K562 (cell line): ENCODE measurements at regions not wholly inside any gene's neighbourhood (a gene's known extent, or its start where the extent isn't known, plus 50 kb on each side); places are given as distances from the start of the nearest gene placed in this dataset.

ENCODE experiments used
- ATAC-seq: fragments of 200-7000 bp; cut with Tn5 transposase; 3 replicates; pipeline ENCODE4 v1.9.1; 2020; ENCODE audit warnings: moderate library complexity
- BruUV-seq: library from RNA; stranded (reverse); fragments of 400-500 nt; replicated peaks from 2 replicates; lab custom pipeline; 2021; lab: Mats Ljungman, UMichigan
- CTCF ChIA-PET: fragments of 300-600 bp; formaldehyde crosslinking; extraction: SDS; loops from one replicate; lab custom pipeline; 2021; ENCODE audit warnings: low intra/inter-chr PET ratio; lab: Yijun Ruan, JAX
- POLR2A ChIA-PET: fragments of 300-600, 350-650 bp; sonication (Branson Sonifier 250); formaldehyde crosslinking; extraction: SDS; loops from one replicate; lab custom pipeline; 2021; ENCODE audit warnings: antibody characterized with exemption, inconsistent platforms; lab: Yijun Ruan, JAX
- DNase-seq, 4 experiments: peaks; one replicate each; pipeline versions ENCODE4 v3.0.0 to v3.0.0-alpha.2; 2011 to 2018; ENCODE audit warnings: low spot score in 3 of 4, mixed read lengths in 3 of 4; ENCODE audit errors: extremely low read depth in 1 of 4
- FAIRE-seq: peaks from 2 replicates; lab custom pipeline; 2011; peaks lifted over from hg19 to GRCh38; lab: Jason Lieb, UNC
- H2AFZ ChIP-seq: 2 replicates; pipeline ENCODE4 v1.6.0; 2011; ENCODE audit warnings: low read depth, low read length, control low read depth, inconsistent platforms
- H3K27ac ChIP-seq: fragments of 200-600 bp; 3 replicates; pipeline ENCODE4 v1.8.0; 2011; ENCODE audit warnings: low read depth, mild to moderate bottlenecking, control low read depth, inconsistent platforms, low read length, moderate library complexity, mixed read lengths; ENCODE audit errors: extremely low read depth
- H3K27me3 ChIP-seq, 2 experiments: fragments of 300-600 bp in 1 of 2; 2 replicates in 1 of 2; 3 replicates in 1 of 2; pipeline versions ENCODE4 v1.6.0 to v1.8.0; 2011; ENCODE audit warnings: inconsistent platforms in 2 of 2, low read length in 2 of 2, mild to moderate bottlenecking in 1 of 2, mixed read lengths in 1 of 2, moderate library complexity in 1 of 2; ENCODE audit not compliant: control insufficient read depth in 2 of 2, insufficient read depth in 2 of 2
- H3K36me3 ChIP-seq: fragments of 300-600 bp; 3 replicates; pipeline ENCODE4 v1.8.0; 2011; ENCODE audit warnings: mild to moderate bottlenecking, low read length, inconsistent platforms; ENCODE audit not compliant: control insufficient read depth, insufficient read depth
- H3K4me1 ChIP-seq, 2 experiments: fragments of 200-600 bp in 1 of 2; replicated peaks in 1 of 2; 2 replicates in 1 of 2; 3 replicates in 1 of 2; pipeline versions ENCODE4 v1.5.1 to v1.8.0; 2011; ENCODE audit warnings: inconsistent platforms in 2 of 2, low read length in 2 of 2, mild to moderate bottlenecking in 1 of 2, mixed read lengths in 1 of 2, moderate library complexity in 1 of 2; ENCODE audit not compliant: control insufficient read depth in 2 of 2, insufficient read depth in 2 of 2
- H3K4me2 ChIP-seq: 2 replicates; pipeline ENCODE4 v1.6.1; 2011; ENCODE audit warnings: low read length, control low read depth, inconsistent platforms, mixed read lengths; ENCODE audit not compliant: insufficient read depth
- H3K4me3 ChIP-seq: fragments of 200-600 bp; sonication (generic), shearing (Covaris generic); 2 replicates; pipeline ENCODE4 v1.5.1; 2016; ENCODE audit warnings: control low read depth, inconsistent platforms
- H3K79me2 ChIP-seq: fragments of 200-600 bp; 3 replicates; pipeline ENCODE4 v1.8.0; 2011; ENCODE audit warnings: low read length, inconsistent platforms; ENCODE audit not compliant: control insufficient read depth, insufficient read depth
- H3K9ac ChIP-seq, 2 experiments: 2 replicates each; pipeline versions ENCODE4 v1.6.0 to v1.6.1; 2011; ENCODE audit warnings: low read depth in 2 of 2, low read length in 2 of 2, control low read depth in 1 of 2, inconsistent platforms in 1 of 2, mild to moderate bottlenecking in 1 of 2, mixed read lengths in 1 of 2; ENCODE audit not compliant: insufficient read depth in 1 of 2
- H3K9me1 ChIP-seq: one replicate; pipeline ENCODE4 v1.6.0; 2011; ENCODE audit warnings: inconsistent platforms, mild to moderate bottlenecking, low read length, moderate library complexity; ENCODE audit not compliant: control insufficient read depth, insufficient read depth
- H3K9me3 ChIP-seq: replicated peaks from 2 replicates; pipeline ENCODE4 v1.5.1; 2011; ENCODE audit warnings: low read depth, low read length, inconsistent platforms; ENCODE audit not compliant: control insufficient read depth, insufficient read depth
- H4K20me1 ChIP-seq: replicated peaks from 2 replicates; pipeline ENCODE4 v1.6.1; 2011; ENCODE audit warnings: low read length, inconsistent platforms, mixed read lengths; ENCODE audit not compliant: control insufficient read depth, insufficient read depth
- CBX3 ChIP-seq, 2 experiments: IDR thresholded peaks; 1 replicate in 1 of 2; 2 replicates in 1 of 2; pipeline ENCODE4 v1.6.1; 2012; ENCODE audit warnings: inconsistent platforms in 2 of 2, low read length in 2 of 2, borderline replicate concordance in 1 of 2, control low read depth in 1 of 2
- PTRF ChIP-seq: fragments of 450-650 bp; IDR thresholded peaks from 2 replicates; pipeline ENCODE4 v1.6.1; 2016; ENCODE audit warnings: mild to moderate bottlenecking, missing genetic modification characterization, missing compliant biosample characterization
- SMAD4 ChIP-seq: fragments of 250-450 bp; sonication (Bioruptor Pico); conservative IDR thresholded peaks from 2 replicates; pipeline ENCODE4 v1.8.0; 2021; ENCODE audit warnings: inconsistent platforms, mild to moderate bottlenecking, moderate library complexity
- TAF9B ChIP-seq: fragments of 450-650 bp; IDR thresholded peaks from 2 replicates; pipeline ENCODE4 v1.6.1; 2018; ENCODE audit warnings: mild to moderate bottlenecking; ENCODE audit not compliant: partially characterized antibody
- XRCC4 ChIP-seq: IDR thresholded peaks from one replicate; pipeline ENCODE4 v1.6.1; 2011; ENCODE audit not compliant: insufficient read depth, insufficient read length; ENCODE audit errors: extremely low read depth
- ZNF444 ChIP-seq: fragments of 250-450 bp; sonication (Bioruptor Pico); IDR thresholded peaks from 2 replicates; pipeline ENCODE4 v1.4.0; 2020; ENCODE audit warnings: mild to moderate bottlenecking, moderate library complexity
- ZSCAN29 ChIP-seq: fragments of 450-650 bp; IDR thresholded peaks from 2 replicates; pipeline ENCODE4 v1.6.1; 2017
- WGBS: fragments of 100-300 bp; shearing (Covaris generic); methylation state at CpG from one replicate; pipeline ENCODE4 v1.1.6; 2016; ENCODE audit warnings: low coverage, mixed read lengths; ENCODE audit not compliant: insufficient coverage; ENCODE audit errors: missing lambda C conversion rate; 5-methylcytosine and 5-hydroxymethylcytosine counted together
- in situ Hi-C: fragments of 300-500 bp; cut with MboI; formaldehyde crosslinking; loops from 4 replicates; pipeline ENCODE4 v1.15.0; 2018; ENCODE audit warnings: inconsistent platforms, mixed read lengths
- intact Hi-C: fragments of 100-400 bp; cut with micrococcal nuclease; formaldehyde crosslinking; loops from 2 replicates; pipeline ENCODE4 v1.14.2; 2022

DNA sequence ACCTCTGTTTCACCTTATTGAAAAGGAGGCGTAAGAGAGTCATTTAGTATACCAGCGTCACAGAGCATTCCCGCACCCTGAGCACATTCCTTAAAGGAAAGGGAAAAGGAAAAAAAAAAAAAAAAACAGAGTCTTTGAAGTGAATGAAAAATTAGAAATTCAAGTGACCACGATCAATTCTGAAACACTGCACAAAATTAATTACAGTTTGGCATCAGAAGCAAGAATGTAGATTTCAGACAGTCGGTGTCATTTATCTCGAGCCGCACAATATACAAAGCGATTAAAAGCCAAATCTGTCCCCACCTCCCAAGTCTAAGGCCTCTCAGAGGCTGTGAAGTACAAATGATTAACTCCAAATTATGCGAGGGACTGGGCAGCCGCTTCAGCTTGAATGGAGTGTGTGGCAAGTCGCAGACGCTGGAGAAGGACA lies 173.7 kb upstream of the ZNF507 start:
- Histone ChIP-seq H3K27ac (no peak overlapping the region), H3K4me3 (no peak overlapping the region), H4K20me1 (no peaks in the 10 kb centered on the region), H3K9me1 (no peaks in the 10 kb centered on the region), H3K36me3 (no peaks in the 10 kb centered on the region), H3K9ac (no peak overlapping the region), H3K4me1 (no peaks in the 10 kb centered on the region), H3K27me3 (no peaks in the 10 kb centered on the region; a peak in 1 of 5 replicates), H3K79me2 (no peaks in the 10 kb centered on the region), H3K9me3 (no peaks in the 10 kb centered on the region), H3K4me2 (no peak overlapping the region), H2AFZ (no peak overlapping the region)
- DNase-seq (no peak), FAIRE-seq (no peak), ATAC-seq (no peak)
- ChIA-PET CTCF (no interaction called here), POLR2A (interaction anchor here (0.6 kb wide), 1 partner anchor 480 kb away, joined by 3 read pairs; no protein-coding TSS in a partner anchor)
- 0% methylated on average over 12 of the region's 12 CpGs for WGBS
- TF ChIP-seq SMAD4 (no peak), XRCC4 (no peak)
- intact Hi-C loops (no loop called here), in situ Hi-C loops (no loop called here)
- BruUV-seq: no TSS peak

DNA sequence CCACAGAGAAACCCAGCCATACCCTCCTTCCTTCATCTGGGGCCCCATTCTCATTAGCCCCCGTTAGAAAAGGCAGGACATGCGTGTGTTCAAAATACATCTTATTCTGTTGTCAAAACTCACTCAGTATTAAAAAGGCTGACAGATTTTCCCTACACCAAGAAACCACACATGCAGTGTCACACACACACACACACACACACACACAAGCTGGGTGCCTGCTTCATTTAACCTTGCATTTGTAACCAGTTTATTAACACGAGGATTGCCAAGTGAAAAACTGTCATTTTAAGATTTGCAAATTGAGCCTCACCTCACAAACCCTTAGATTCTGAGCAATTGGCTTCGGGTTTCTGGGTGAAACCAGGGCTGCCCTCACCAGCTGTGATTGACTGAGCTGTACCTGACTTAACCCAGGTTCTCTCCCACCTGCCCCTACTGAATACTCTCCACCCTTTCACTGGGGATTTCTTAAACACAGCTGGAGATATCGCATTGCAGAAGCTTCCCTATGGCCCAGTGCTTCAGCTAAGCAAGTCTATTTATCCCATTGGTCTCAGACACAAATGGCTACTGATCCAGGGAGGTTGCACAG lies 172.7 kb upstream of the ZNF507 start:
- H3K27me3 ChIP-seq: no peaks in the 10 kb centered on the region; a peak in 1 of 5 replicates
- no peaks in the 10 kb centered on the region for H4K20me1 ChIP-seq
- BruUV-seq: no TSS peak
- intact Hi-C loops (no loop called here), in situ Hi-C loops (no loop called here)
- H3K4me2 ChIP-seq: no peak overlapping the region
- no peaks in the 10 kb centered on the region for H3K9me3 ChIP-seq
- no peak overlapping the region for H2AFZ ChIP-seq
- H3K27ac ChIP-seq: no peak overlapping the region
- WGBS: 0% methylated on average over 5 of the region's 5 CpGs
- DNase-seq: no peak
- H3K79me2 ChIP-seq: no peaks in the 10 kb centered on the region
- H3K4me3 ChIP-seq: no peak overlapping the region
- H3K9me1 ChIP-seq: no peaks in the 10 kb centered on the region
- FAIRE-seq: no peak
- H3K9ac ChIP-seq: no peak overlapping the region
- ATAC-seq: no peak
- POLR2A ChIA-PET: interaction anchor here (0.6 to 0.8 kb wide), 2 partner anchors 51 to 479 kb away, joined by 3 read pairs; no protein-coding TSS in a partner anchor
- TF ChIP-seq ZSCAN29 (no peak), PTRF (tag) (no peak), ZNF444 (CRISPR knock-in tag) (no peak), CBX3 (IDR thresholded peaks at IDR 0.05; ENCODE audit: borderline replicate concordance in 1 of 2, low read length in 2 of 2) (no peak), TAF9B (no peak)
- CTCF ChIA-PET: no interaction called here
- no peaks in the 10 kb centered on the region for H3K4me1 ChIP-seq
- no peaks in the 10 kb centered on the region for H3K36me3 ChIP-seq
